ENCODE measurements at regions not wholly inside any gene's neighbourhood (a gene's known extent, or its start where the extent isn't known, plus 50 kb on each side); places are given as distances from the start of the nearest gene placed in this dataset.

- H3K79me2 ChIP-seq (ENCODE audit: insufficient read depth, low read length) = no peaks in the 10 kb centered on the region
- no peaks in the 10 kb centered on the region for H4K20me1 ChIP-seq (ENCODE audit: insufficient read depth)
- H3K27ac ChIP-seq (ENCODE audit: low read depth, low read length) = no peak overlapping the region
- no peaks in the 10 kb centered on the region for H3K36me3 ChIP-seq (ENCODE audit: control insufficient read depth in 1 of 2, insufficient read depth in 2 of 2, low read length in 2 of 2)
- H3K4me3 ChIP-seq (replicated peaks in 1 of 2; ENCODE audit: low read depth in 1 of 2, low read length in 2 of 2) = no peak overlapping the region
- DNase-seq (ENCODE audit: low read depth, low spot score) = no peak
- peaks cover 5 to 18% of the 10 kb centered on the region in 2 experiments; a peak in 2 of 4 replicates for H3K9me3 ChIP-seq (ENCODE audit: control insufficient read depth in 1 of 2, insufficient read depth in 1 of 2, low read depth in 1 of 2, low read length in 2 of 2)
- no peak for TF ChIP-seq POLR2AphosphoS5 (IDR thresholded peaks at IDR 0.05; ENCODE audit: low read depth, low read length)
- TF ChIP-seq EZH2phosphoT487 (IDR thresholded peaks at IDR 0.05; ENCODE audit: borderline replicate concordance) = no peak
- TF ChIP-seq, protein P1, sequence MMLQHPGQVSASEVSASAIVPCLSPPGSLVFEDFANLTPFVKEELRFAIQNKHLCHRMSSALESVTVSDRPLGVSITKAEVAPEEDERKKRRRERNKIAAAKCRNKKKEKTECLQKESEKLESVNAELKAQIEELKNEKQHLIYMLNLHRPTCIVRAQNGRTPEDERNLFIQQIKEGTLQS (IDR thresholded peaks at IDR 0.05) = no peak
- TF ChIP-seq JUND (IDR thresholded peaks at IDR 0.05) = no peak
- no peak for TF ChIP-seq EZH2 (IDR thresholded peaks at IDR 0.05)
- no peak for TF ChIP-seq ELF1 (IDR thresholded peaks at IDR 0.05; ENCODE audit: borderline replicate concordance, low read depth)
- TF ChIP-seq CBX3 (IDR thresholded peaks at IDR 0.05; ENCODE audit: low read depth) = no peak
- no peak for TF ChIP-seq ZFX (IDR thresholded peaks at IDR 0.05)
- no peak for TF ChIP-seq SRF (IDR thresholded peaks at IDR 0.05; ENCODE audit: low read depth)
- H3K27me3 ChIP-seq (ENCODE audit: insufficient read depth, low read length) = no peaks in the 10 kb centered on the region
- H2AFZ ChIP-seq (ENCODE audit: low read depth, low read length, poor library complexity, severe bottlenecking) = no peak overlapping the region
- H3K9me2 ChIP-seq (ENCODE audit: insufficient read depth) = no peaks in the 10 kb centered on the region
- intact Hi-C loops (cut with micrococcal nuclease) = no loop called here
- ATAC-seq = no peak
- ChIA-PET CTCF (no interaction called here), RAD21 (ENCODE audit: low non-redundant PET in 1 of 2, low total read pairs in 2 of 2, uncharacterized antibody in 2 of 2, unreplicated experiment in 2 of 2) (no interaction called here), POLR2A (no interaction called here)
- no TSS peak for BruUV-seq (replicated peaks)
- no peak overlapping the region for H3K4me2 ChIP-seq (ENCODE audit: low read length)
- H3K4me1 ChIP-seq (ENCODE audit: control insufficient read depth in 1 of 2, insufficient read depth in 2 of 2, low read length in 2 of 2) = no peaks in the 10 kb centered on the region
- no peak overlapping the region for H3K9ac ChIP-seq (ENCODE audit: low read length)
These were observed 109.1 kb upstream of the ATP10A start for GRCh38 chr15:25972141-25972675.

- CTCF ChIA-PET = no interaction called here
- DNase-seq (ENCODE audit: low read depth, low spot score) (no peak), ATAC-seq (no peak)
- Histone ChIP-seq H3K36me3 (ENCODE audit: control insufficient read depth in 1 of 2, insufficient read depth in 2 of 2, low read length in 2 of 2) (no peaks in the 10 kb centered on the region), H3K27me3 (ENCODE audit: insufficient read depth, low read length) (no peaks in the 10 kb centered on the region), H3K4me1 (ENCODE audit: control insufficient read depth in 1 of 2, insufficient read depth in 2 of 2, low read length in 2 of 2) (no peaks in the 10 kb centered on the region), H2AFZ (ENCODE audit: low read depth, low read length, poor library complexity, severe bottlenecking) (no peak overlapping the region), H3K4me2 (ENCODE audit: low read length) (no peak overlapping the region), H3K27ac (ENCODE audit: low read depth, low read length) (no peak overlapping the region), H3K9ac (ENCODE audit: low read length) (no peak overlapping the region), H4K20me1 (ENCODE audit: insufficient read depth) (no peaks in the 10 kb centered on the region), H3K9me2 (ENCODE audit: insufficient read depth) (no peaks in the 10 kb centered on the region), H3K4me3 (replicated peaks in 1 of 2; ENCODE audit: low read depth in 1 of 2, low read length in 2 of 2) (no peak overlapping the region), H3K9me3 (ENCODE audit: control insufficient read depth in 1 of 2, insufficient read depth in 1 of 2, low read depth in 1 of 2, low read length in 2 of 2) (peaks cover 5 to 20% of the 10 kb centered on the region in 2 experiments; a peak in 2 of 4 replicates), H3K79me2 (ENCODE audit: insufficient read depth, low read length) (no peaks in the 10 kb centered on the region)
- POLR2A ChIA-PET = no interaction called here
- intact Hi-C loops (cut with micrococcal nuclease) = no loop called here
- RAD21 ChIA-PET (ENCODE audit: low non-redundant PET in 1 of 2, low total read pairs in 2 of 2, uncharacterized antibody in 2 of 2, unreplicated experiment in 2 of 2) = no interaction called here
- no TSS peak for BruUV-seq (replicated peaks)
- TF ChIP-seq EZH2 (IDR thresholded peaks at IDR 0.05) (no peak), EGR1 (IDR thresholded peaks at IDR 0.05; ENCODE audit: low read depth) (no peak), RAD21 (IDR thresholded peaks at IDR 0.05; ENCODE audit: low read depth) (no peak), FOSL1 (IDR thresholded peaks at IDR 0.05; ENCODE audit: low read depth) (no peak), MAX (IDR thresholded peaks at IDR 0.05) (no peak), POLR2AphosphoS5 (IDR thresholded peaks at IDR 0.05; ENCODE audit: low read depth, low read length) (no peak), ZFX (IDR thresholded peaks at IDR 0.05) (no peak), REST (IDR thresholded peaks at IDR 0.05; ENCODE audit: low read depth) (no peak), YY1 (IDR thresholded peaks at IDR 0.05; ENCODE audit: extremely low read depth, insufficient replicate concordance, low read depth, low read length) (no peak)
- TF ChIP-seq, protein P2, sequence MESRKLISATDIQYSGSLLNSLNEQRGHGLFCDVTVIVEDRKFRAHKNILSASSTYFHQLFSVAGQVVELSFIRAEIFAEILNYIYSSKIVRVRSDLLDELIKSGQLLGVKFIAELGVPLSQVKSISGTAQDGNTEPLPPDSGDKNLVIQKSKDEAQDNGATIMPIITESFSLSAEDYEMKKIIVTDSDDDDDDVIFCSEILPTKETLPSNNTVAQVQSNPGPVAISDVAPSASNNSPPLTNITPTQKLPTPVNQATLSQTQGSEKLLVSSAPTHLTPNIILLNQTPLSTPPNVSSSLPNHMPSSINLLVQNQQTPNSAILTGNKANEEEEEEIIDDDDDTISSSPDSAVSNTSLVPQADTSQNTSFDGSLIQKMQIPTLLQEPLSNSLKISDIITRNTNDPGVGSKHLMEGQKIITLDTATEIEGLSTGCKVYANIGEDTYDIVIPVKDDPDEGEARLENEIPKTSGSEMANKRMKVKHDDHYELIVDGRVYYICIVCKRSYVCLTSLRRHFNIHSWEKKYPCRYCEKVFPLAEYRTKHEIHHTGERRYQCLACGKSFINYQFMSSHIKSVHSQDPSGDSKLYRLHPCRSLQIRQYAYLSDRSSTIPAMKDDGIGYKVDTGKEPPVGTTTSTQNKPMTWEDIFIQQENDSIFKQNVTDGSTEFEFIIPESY (IDR thresholded peaks at IDR 0.05; ENCODE audit: extremely low read depth, insufficient replicate concordance, low read length) = no peak
These were observed 107.9 kb upstream of the ATP10A start for GRCh38 chr15:25971053-25971452.
